22Rv1 (cell line): ENCODE measurements at regions not wholly inside any gene's neighbourhood (a gene's known extent, or its start where the extent isn't known, plus 50 kb on each side); places are given as distances from the start of the nearest gene placed in this dataset.

ENCODE experiments used
- CTCF ChIP-seq: fragments of 450-650 bp; IDR thresholded peaks from 2 replicates; pipeline ENCODE4 v1.5.1; 2017; ENCODE audit warnings: mild to moderate bottlenecking
- ZFX ChIP-seq: fragments of 450-650 bp; IDR thresholded peaks from 2 replicates; pipeline ENCODE4 v1.6.1; 2017; ENCODE audit warnings: antibody characterized with exemption, borderline replicate concordance

GRCh38 chr5:82358457-82358856 is 80.3 kb upstream of the RPS23 start:
- TF ChIP-seq CTCF (no peak), ZFX (no peak)
